ENCODE measurements at regions not wholly inside any gene's neighbourhood (a gene's known extent, or its start where the extent isn't known, plus 50 kb on each side); places are given as distances from the start of the nearest gene placed in this dataset.
"Not testable (repeated sequence)": the region's sequence is repeated elsewhere in the genome, so short reads cannot be mapped to it uniquely, and the experiment has no call there.

- DNase-seq (ENCODE audit: low read depth, low spot score): no peak
Observed at GRCh38 chr10:81733542-81733941, 141.5 kb upstream of the NRG3 start.

GRCh38 chr10:81735167-81735566 lies 139.8 kb upstream of the NRG3 start:
- not testable (repeated sequence) for DNase-seq (ENCODE audit: low read depth, low spot score)

- no peak for DNase-seq (ENCODE audit: low read depth, low spot score)
Observed at GRCh38 chr10:81759111-81759510, 115.9 kb upstream of the NRG3 start.

- no peak for DNase-seq (ENCODE audit: low read depth, low spot score)
Observed at GRCh38 chr10:81784111-81784597, 90.8 kb upstream of the NRG3 start.

GRCh38 chr10:81792729-81793128 lies 82.3 kb upstream of the NRG3 start:
- no peak for DNase-seq (ENCODE audit: low read depth, low spot score)

GRCh38 chr10:81806842-81807241 lies 68.2 kb upstream of the NRG3 start:
- no peak for DNase-seq (ENCODE audit: low read depth, low spot score)

GRCh38 chr10:81814842-81815241 lies 60.2 kb upstream of the NRG3 start:
- no peak for DNase-seq (ENCODE audit: low read depth, low spot score)

GRCh38 chr10:81817596-81818170 lies 57.3 kb upstream of the NRG3 start:
- DNase-seq (ENCODE audit: low read depth, low spot score): no peak

- DNase-seq (ENCODE audit: low read depth, low spot score): peak; percentile 6
Observed at GRCh38 chr10:81820418-81820817, 54.6 kb upstream of the NRG3 start.
